Uterus (tissue), 2 donors: ENCODE measurements at regions not wholly inside any gene's neighbourhood (a gene's known extent, or its start where the extent isn't known, plus 50 kb on each side); places are given as distances from the start of the nearest gene placed in this dataset.

Experiments used
- POLR2A ChIP-seq, 2 donors: fragments of 450-650 bp; IDR thresholded peaks; one replicate each; pipeline ENCODE4 v1.6.1; 2016; ENCODE audit warnings: antibody characterized with exemption in 2 of 2, mild to moderate bottlenecking in 1 of 2, moderate library complexity in 1 of 2
- TF ChIP-seq, protein P1 (sequence below), 4 experiments: fragments of 200-600 bp in 2 of 4; fragments of 450-650 bp in 2 of 4; sonication (generic) in 2 of 4; IDR thresholded peaks; one replicate each; pipeline ENCODE4 v1.5.1; 2016 to 2019; ENCODE audit warnings: antibody characterized with exemption in 4 of 4, mild to moderate bottlenecking in 2 of 4, moderate library complexity in 1 of 4

DNA sequence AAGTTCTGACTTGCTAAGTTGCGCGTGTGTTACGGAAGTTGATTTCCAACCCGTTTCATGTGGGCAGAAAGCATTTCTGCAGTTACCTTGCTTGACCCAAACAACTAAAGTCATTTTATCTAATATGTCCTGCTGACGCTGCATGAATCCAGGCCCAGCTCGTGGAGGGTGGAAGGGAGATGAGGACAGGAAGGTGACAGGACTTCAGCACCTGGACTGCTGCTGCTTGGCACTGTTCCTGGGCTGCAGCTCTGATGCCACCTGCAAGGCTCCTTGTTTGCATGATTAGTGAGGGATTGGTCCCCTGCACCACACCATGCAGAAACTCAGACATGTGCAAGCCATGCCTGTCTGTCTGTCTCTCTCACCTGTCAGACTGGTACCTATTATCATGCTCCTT lies 198.4 kb downstream of the PRDM2 start:
- TF ChIP-seq POLR2A (IDR thresholded peaks at IDR 0.05) = no peak
- TF ChIP-seq, protein P1, sequence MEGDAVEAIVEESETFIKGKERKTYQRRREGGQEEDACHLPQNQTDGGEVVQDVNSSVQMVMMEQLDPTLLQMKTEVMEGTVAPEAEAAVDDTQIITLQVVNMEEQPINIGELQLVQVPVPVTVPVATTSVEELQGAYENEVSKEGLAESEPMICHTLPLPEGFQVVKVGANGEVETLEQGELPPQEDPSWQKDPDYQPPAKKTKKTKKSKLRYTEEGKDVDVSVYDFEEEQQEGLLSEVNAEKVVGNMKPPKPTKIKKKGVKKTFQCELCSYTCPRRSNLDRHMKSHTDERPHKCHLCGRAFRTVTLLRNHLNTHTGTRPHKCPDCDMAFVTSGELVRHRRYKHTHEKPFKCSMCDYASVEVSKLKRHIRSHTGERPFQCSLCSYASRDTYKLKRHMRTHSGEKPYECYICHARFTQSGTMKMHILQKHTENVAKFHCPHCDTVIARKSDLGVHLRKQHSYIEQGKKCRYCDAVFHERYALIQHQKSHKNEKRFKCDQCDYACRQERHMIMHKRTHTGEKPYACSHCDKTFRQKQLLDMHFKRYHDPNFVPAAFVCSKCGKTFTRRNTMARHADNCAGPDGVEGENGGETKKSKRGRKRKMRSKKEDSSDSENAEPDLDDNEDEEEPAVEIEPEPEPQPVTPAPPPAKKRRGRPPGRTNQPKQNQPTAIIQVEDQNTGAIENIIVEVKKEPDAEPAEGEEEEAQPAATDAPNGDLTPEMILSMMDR (IDR thresholded peaks at IDR 0.05) = no peak
